H1 (cell line): ENCODE measurements at regions not wholly inside any gene's neighbourhood (a gene's known extent, or its start where the extent isn't known, plus 50 kb on each side); places are given as distances from the start of the nearest gene placed in this dataset.

Experiments used
- ATF3 ChIP-seq: IDR thresholded peaks from 2 replicates; pipeline ENCODE4 v1.6.1; 2011; ENCODE audit warnings: low read depth, mild to moderate bottlenecking, low read length; ENCODE audit not compliant: insufficient read depth
- BCL11A ChIP-seq, 2 experiments: IDR thresholded peaks; one replicate each; pipeline ENCODE4 v1.6.1; 2011; ENCODE audit warnings: low read depth in 2 of 2, low read length in 2 of 2, mild to moderate bottlenecking in 2 of 2
- HDAC6 ChIP-seq: IDR thresholded peaks from one replicate; pipeline ENCODE4 v1.7.1; 2012; ENCODE audit warnings: low read depth, mild to moderate bottlenecking, inconsistent platforms, low read length, moderate library complexity
- KDM1A ChIP-seq: fragments of 200-600, 300-600 bp; sonication (generic); IDR thresholded peaks from 2 replicates; pipeline ENCODE4 v1.7.1; 2016; ENCODE audit warnings: mild to moderate bottlenecking, low read length, borderline replicate concordance
- SIX5 ChIP-seq: IDR thresholded peaks from 2 replicates; pipeline ENCODE4 v1.6.1; 2011; ENCODE audit warnings: mild to moderate bottlenecking, low read depth, low read length
- SP2 ChIP-seq: IDR thresholded peaks from 2 replicates; pipeline ENCODE4 v1.6.1; 2012; ENCODE audit warnings: mild to moderate bottlenecking, low read length, inconsistent platforms

GRCh38 chr2:145119225-145119624 is 599.3 kb upstream of the ZEB2 start (continued):
- TF ChIP-seq ATF3 (no peak), HDAC6 (no peak), KDM1A (no peak), SIX5 (no peak), BCL11A (IDR thresholded peaks at IDR 0.05; ENCODE audit: low read depth in 2 of 2, low read length in 2 of 2) (no peak), SP2 (no peak)
